ENCODE measurements at regions not wholly inside any gene's neighbourhood (a gene's known extent, or its start where the extent isn't known, plus 50 kb on each side); places are given as distances from the start of the nearest gene placed in this dataset.

DNA sequence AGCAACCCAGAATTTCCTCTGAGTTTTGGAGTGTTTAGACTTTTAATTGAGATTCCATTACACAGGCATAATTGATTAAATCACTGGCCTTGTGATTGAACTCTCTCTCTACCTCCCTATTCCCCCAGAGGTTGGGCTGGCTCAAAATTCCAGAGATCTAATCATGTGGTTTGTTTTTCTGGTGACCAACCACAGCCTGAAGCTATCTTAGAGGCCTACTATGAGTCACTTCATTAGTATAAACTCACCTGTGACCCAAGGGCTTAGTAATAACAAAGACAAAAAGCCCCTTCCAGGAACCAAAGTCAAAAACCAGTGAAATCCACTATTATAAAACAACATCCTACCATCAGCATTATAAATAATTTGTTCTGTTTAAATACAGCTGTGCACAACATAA lies 992.5 kb upstream of the CITED2 start:
- DNase-seq = no peak
- Mint-ChIP-seq H3K4me1 (ENCODE audit: low read depth, unreplicated experiment) (no peaks in the 10 kb centered on the region), H3K27ac (ENCODE audit: unreplicated experiment) (no peak overlapping the region), H3K4me3 (ENCODE audit: unreplicated experiment) (no peak overlapping the region), H3K27me3 (ENCODE audit: unreplicated experiment) (no peaks in the 10 kb centered on the region), H3K9me3 (ENCODE audit: unreplicated experiment) (peaks cover 2% of the 10 kb centered on the region), H3K36me3 (ENCODE audit: unreplicated experiment) (peaks cover 8% of the 10 kb centered on the region)
- TF ChIP-seq, protein P1, sequence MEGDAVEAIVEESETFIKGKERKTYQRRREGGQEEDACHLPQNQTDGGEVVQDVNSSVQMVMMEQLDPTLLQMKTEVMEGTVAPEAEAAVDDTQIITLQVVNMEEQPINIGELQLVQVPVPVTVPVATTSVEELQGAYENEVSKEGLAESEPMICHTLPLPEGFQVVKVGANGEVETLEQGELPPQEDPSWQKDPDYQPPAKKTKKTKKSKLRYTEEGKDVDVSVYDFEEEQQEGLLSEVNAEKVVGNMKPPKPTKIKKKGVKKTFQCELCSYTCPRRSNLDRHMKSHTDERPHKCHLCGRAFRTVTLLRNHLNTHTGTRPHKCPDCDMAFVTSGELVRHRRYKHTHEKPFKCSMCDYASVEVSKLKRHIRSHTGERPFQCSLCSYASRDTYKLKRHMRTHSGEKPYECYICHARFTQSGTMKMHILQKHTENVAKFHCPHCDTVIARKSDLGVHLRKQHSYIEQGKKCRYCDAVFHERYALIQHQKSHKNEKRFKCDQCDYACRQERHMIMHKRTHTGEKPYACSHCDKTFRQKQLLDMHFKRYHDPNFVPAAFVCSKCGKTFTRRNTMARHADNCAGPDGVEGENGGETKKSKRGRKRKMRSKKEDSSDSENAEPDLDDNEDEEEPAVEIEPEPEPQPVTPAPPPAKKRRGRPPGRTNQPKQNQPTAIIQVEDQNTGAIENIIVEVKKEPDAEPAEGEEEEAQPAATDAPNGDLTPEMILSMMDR (IDR thresholded peaks at IDR 0.05; ENCODE audit: partially characterized antibody, unreplicated experiment) = no peak

DNA sequence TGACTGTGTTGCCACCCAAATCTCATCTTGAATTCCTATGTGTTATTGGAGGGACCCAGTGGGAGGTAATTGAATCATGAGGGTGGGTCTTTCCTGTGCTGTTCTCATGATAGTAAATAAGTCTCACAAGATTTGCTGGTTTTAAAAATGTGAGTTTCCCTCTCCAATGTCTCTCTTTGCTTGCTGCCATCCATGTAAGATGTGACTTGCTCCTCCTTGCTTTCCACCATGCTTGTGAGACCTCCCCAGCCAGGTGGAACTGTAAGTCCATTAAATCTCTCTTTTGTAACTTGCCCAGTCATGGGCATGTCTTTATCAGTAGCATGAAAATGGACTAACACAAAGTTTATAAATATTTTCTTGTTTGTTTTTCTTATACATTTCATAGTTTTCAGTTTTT lies 990.5 kb upstream of the CITED2 start:
- Mint-ChIP-seq H3K4me3 (ENCODE audit: unreplicated experiment) (no peak overlapping the region), H3K27ac (ENCODE audit: unreplicated experiment) (no peak overlapping the region), H3K9me3 (ENCODE audit: unreplicated experiment) (peaks cover 2% of the 10 kb centered on the region), H3K27me3 (ENCODE audit: unreplicated experiment) (no peaks in the 10 kb centered on the region), H3K36me3 (ENCODE audit: unreplicated experiment) (peaks cover 8% of the 10 kb centered on the region), H3K4me1 (ENCODE audit: low read depth, unreplicated experiment) (no peaks in the 10 kb centered on the region)
- no peak for DNase-seq
- TF ChIP-seq, protein P1 (IDR thresholded peaks at IDR 0.05; ENCODE audit: partially characterized antibody, unreplicated experiment) = no peak

DNA sequence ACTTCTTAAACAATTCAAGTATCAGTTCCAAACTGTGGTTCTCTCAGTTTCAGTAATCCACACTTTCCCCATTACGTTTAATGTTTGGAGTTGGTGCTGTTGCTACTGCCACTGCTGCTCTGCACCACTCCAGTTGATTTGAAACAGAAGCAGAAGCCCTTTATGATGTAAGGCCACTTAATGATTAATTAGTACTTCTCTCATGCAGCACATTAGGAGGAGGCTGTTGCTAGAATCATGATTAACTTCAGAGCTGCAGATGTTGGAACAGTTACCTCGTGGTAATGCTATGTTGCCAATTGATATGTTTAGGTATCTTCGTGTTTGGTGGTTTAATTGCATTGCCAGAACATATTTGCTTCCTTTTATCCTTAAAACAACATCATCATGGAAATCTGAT lies 986.2 kb upstream of the CITED2 start:
- TF ChIP-seq, protein P1 (IDR thresholded peaks at IDR 0.05; ENCODE audit: partially characterized antibody, unreplicated experiment) = no peak
- H3K27me3 Mint-ChIP-seq (ENCODE audit: unreplicated experiment) = no peaks in the 10 kb centered on the region
- no peak overlapping the region for H3K27ac Mint-ChIP-seq (ENCODE audit: unreplicated experiment)
- no peaks in the 10 kb centered on the region for H3K4me1 Mint-ChIP-seq (ENCODE audit: low read depth, unreplicated experiment)
- peaks cover 2% of the 10 kb centered on the region for H3K9me3 Mint-ChIP-seq (ENCODE audit: unreplicated experiment)
- peaks cover 8% of the 10 kb centered on the region for H3K36me3 Mint-ChIP-seq (ENCODE audit: unreplicated experiment)
- DNase-seq = no peak
- H3K4me3 Mint-ChIP-seq (ENCODE audit: unreplicated experiment) = no peak overlapping the region

DNA sequence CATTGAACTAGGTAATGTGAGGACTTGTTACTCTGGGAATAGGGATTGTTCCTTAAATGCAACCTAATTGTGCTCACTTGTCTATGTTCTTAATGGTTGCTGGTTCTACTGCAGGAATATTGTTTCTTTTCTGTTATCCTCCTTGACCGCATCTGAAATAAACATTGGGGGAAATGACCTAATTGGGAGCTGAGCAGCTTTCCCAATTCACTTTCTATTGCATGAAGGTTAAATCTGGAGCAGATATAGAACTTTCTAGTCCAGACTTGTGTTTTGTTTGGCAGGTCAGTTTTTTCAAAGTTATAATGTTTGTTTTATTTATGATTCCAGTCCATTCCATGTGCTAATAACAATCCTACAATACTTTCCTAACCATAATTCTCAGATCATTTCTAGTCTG lies 981.0 kb upstream of the CITED2 start:
- H3K27me3 Mint-ChIP-seq (ENCODE audit: unreplicated experiment) = no peaks in the 10 kb centered on the region

DNA sequence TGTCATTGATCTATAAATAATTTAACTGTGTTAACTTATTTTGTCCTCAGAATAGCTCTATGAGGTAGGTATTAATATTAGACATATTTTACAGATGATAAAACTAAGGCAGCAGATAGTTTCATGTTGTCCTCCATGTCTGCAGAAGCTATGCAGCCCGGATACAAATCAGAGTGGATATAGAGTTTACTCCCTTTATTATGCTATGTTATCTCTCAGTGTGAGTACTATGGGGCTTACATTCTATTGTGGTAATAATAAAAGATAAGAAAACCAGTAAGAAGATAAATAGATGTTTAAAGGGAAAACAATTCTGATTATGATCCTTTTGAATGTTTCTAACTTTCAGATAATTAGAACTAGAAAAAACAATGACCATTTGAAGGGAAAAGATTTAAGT lies 979.8 kb upstream of the CITED2 start:
- Mint-ChIP-seq H3K4me3 (ENCODE audit: unreplicated experiment) (no peak overlapping the region), H3K4me1 (ENCODE audit: low read depth, unreplicated experiment) (no peaks in the 10 kb centered on the region), H3K27ac (ENCODE audit: unreplicated experiment) (no peak overlapping the region), H3K27me3 (ENCODE audit: unreplicated experiment) (no peaks in the 10 kb centered on the region), H3K9me3 (ENCODE audit: unreplicated experiment) (no peaks in the 10 kb centered on the region), H3K36me3 (ENCODE audit: unreplicated experiment) (no peaks in the 10 kb centered on the region)
- DNase-seq = no peak
- TF ChIP-seq, protein P1 (IDR thresholded peaks at IDR 0.05; ENCODE audit: partially characterized antibody, unreplicated experiment) = no peak

More for the DNA sequence above, 981.0 kb upstream of the CITED2 start:
- H3K9me3 Mint-ChIP-seq (ENCODE audit: unreplicated experiment) = no peaks in the 10 kb centered on the region
- no peak for DNase-seq
- H3K4me3 Mint-ChIP-seq (ENCODE audit: unreplicated experiment) = no peak overlapping the region
- TF ChIP-seq, protein P1 (IDR thresholded peaks at IDR 0.05; ENCODE audit: partially characterized antibody, unreplicated experiment) = no peak
- no peak overlapping the region for H3K27ac Mint-ChIP-seq (ENCODE audit: unreplicated experiment)
- H3K36me3 Mint-ChIP-seq (ENCODE audit: unreplicated experiment) = no peaks in the 10 kb centered on the region
- no peaks in the 10 kb centered on the region for H3K4me1 Mint-ChIP-seq (ENCODE audit: low read depth, unreplicated experiment)

Measured in glutamatergic neuron (in vitro differentiated cells).